Liver (tissue), 8 donors: ENCODE measurements at regions not wholly inside any gene's neighbourhood (a gene's known extent, or its start where the extent isn't known, plus 50 kb on each side); places are given as distances from the start of the nearest gene placed in this dataset.

ENCODE experiments used
- DNase-seq: peaks from one replicate; pipeline ENCODE4 v3.0.0-alpha.2; 2017; ENCODE audit warnings: low spot score
- H3K27ac ChIP-seq, 2 donors: one replicate each; pipeline ENCODE4 v1.7.0; 2013; ENCODE audit warnings: inconsistent platforms in 2 of 2, low read length in 2 of 2, control low read depth in 1 of 2, low read depth in 1 of 2, mild to moderate bottlenecking in 1 of 2
- H3K27me3 ChIP-seq, 4 donors: one replicate each; pipeline versions ENCODE4 v1.6.1 to v1.7.0; 2013; ENCODE audit warnings: low read length in 3 of 4, inconsistent platforms in 1 of 4, mild to moderate bottlenecking in 1 of 4, moderate library complexity in 1 of 4; ENCODE audit not compliant: control insufficient read depth in 4 of 4, insufficient read depth in 4 of 4
- H3K36me3 ChIP-seq, 4 donors: one replicate each; pipeline versions ENCODE4 v1.6.1 to v1.7.0; 2013; ENCODE audit warnings: low read length in 3 of 4, mild to moderate bottlenecking in 3 of 4, low read depth in 1 of 4, moderate library complexity in 1 of 4; ENCODE audit not compliant: control insufficient read depth in 4 of 4, insufficient read depth in 3 of 4
- H3K4me1 ChIP-seq, 4 donors: one replicate each; pipeline versions ENCODE4 v1.6.1 to v1.7.0; 2013; ENCODE audit warnings: low read length in 3 of 4, mild to moderate bottlenecking in 3 of 4, moderate library complexity in 1 of 4; ENCODE audit not compliant: control insufficient read depth in 4 of 4, insufficient read depth in 4 of 4
- H3K4me3 ChIP-seq, 3 donors: one replicate each; pipeline versions ENCODE4 v1.6.1 to v1.7.0; 2013; ENCODE audit warnings: low read length in 3 of 3, control low read depth in 1 of 3, low read depth in 1 of 3, mild to moderate bottlenecking in 1 of 3
- H3K9ac ChIP-seq, 2 donors: one replicate each; pipeline ENCODE4 v1.7.0; 2013; ENCODE audit warnings: low read length in 2 of 2, mild to moderate bottlenecking in 2 of 2, moderate library complexity in 2 of 2, control low read depth in 1 of 2, low read depth in 1 of 2
- H3K9me3 ChIP-seq, 4 donors: one replicate each; pipeline versions ENCODE4 v1.6.1 to v1.7.0; 2013; ENCODE audit warnings: low read length in 3 of 4; ENCODE audit not compliant: control insufficient read depth in 4 of 4
- ATF3 ChIP-seq: IDR thresholded peaks from 2 replicates; pipeline ENCODE4 v1.6.1; 2016; ENCODE audit warnings: antibody characterized with exemption
- CTCF ChIP-seq: fragments of 150-350 bp; IDR thresholded peaks from 2 replicates; pipeline ENCODE4 v1.5.1; 2017; ENCODE audit warnings: improper control_type of control experiment, low read depth, low read length; ENCODE audit not compliant: missing input control
- EGR1 ChIP-seq, 2 donors: IDR thresholded peaks; 2 replicates each; pipeline ENCODE4 v1.6.1; 2016 to 2018; ENCODE audit warnings: antibody characterized with exemption in 2 of 2, low read depth in 2 of 2
- FOXA1 ChIP-seq: IDR thresholded peaks from 2 replicates; pipeline ENCODE4 v1.6.1; 2016; ENCODE audit warnings: antibody characterized with exemption
- FOXA2 ChIP-seq: IDR thresholded peaks from 2 replicates; pipeline ENCODE4 v1.6.1; 2016; ENCODE audit warnings: antibody characterized with exemption
- GABPA ChIP-seq, 2 donors: IDR thresholded peaks in 1 of 2; conservative IDR thresholded peaks in 1 of 2; 2 replicates each; pipeline ENCODE4 v1.6.1; 2016; ENCODE audit warnings: antibody characterized with exemption in 2 of 2, mild to moderate bottlenecking in 1 of 2, moderate library complexity in 1 of 2
- HNF4A ChIP-seq, 2 donors: conservative IDR thresholded peaks; 2 replicates each; pipeline ENCODE4 v1.6.1; 2016; ENCODE audit warnings: antibody characterized with exemption in 2 of 2, mild to moderate bottlenecking in 2 of 2
- HNF4G ChIP-seq: IDR thresholded peaks from 2 replicates; pipeline ENCODE4 v1.6.1; 2016; ENCODE audit warnings: antibody characterized with exemption
- JUND ChIP-seq, 2 donors: IDR thresholded peaks; 2 replicates each; pipeline ENCODE4 v1.6.1; 2016; ENCODE audit warnings: antibody characterized with exemption in 2 of 2
- MAX ChIP-seq: IDR thresholded peaks from 2 replicates; pipeline ENCODE4 v1.6.1; 2016; ENCODE audit warnings: antibody characterized with exemption
- NR2F2 ChIP-seq: IDR thresholded peaks from 2 replicates; pipeline ENCODE4 v1.6.1; 2016; ENCODE audit warnings: antibody characterized with exemption
- RAD21 ChIP-seq, 2 donors: IDR thresholded peaks; 2 replicates each; pipeline ENCODE4 v1.6.1; 2016; ENCODE audit warnings: antibody characterized with exemption in 2 of 2, mild to moderate bottlenecking in 2 of 2
- REST ChIP-seq: IDR thresholded peaks from 2 replicates; pipeline ENCODE4 v1.6.1; 2016; ENCODE audit warnings: antibody characterized with exemption, mild to moderate bottlenecking
- RXRA ChIP-seq, 2 donors: IDR thresholded peaks; 2 replicates each; pipeline ENCODE4 v1.6.1; 2017 to 2018; ENCODE audit warnings: antibody characterized with exemption in 2 of 2, mild to moderate bottlenecking in 1 of 2
- SP1 ChIP-seq: IDR thresholded peaks from 2 replicates; pipeline ENCODE4 v1.6.1; 2018; ENCODE audit warnings: antibody characterized with exemption, mild to moderate bottlenecking
- TAF1 ChIP-seq: conservative IDR thresholded peaks from 2 replicates; pipeline ENCODE4 v1.6.1; 2016; ENCODE audit warnings: antibody characterized with exemption, mild to moderate bottlenecking
- YY1 ChIP-seq: IDR thresholded peaks from 2 replicates; pipeline ENCODE4 v1.6.1; 2016; ENCODE audit warnings: antibody characterized with exemption, mild to moderate bottlenecking
- ZBTB33 ChIP-seq: IDR thresholded peaks from 2 replicates; pipeline ENCODE4 v1.6.1; 2016; ENCODE audit warnings: antibody characterized with exemption
- WGBS: extraction: QIAGEN DNeasy Blood & Tissue Kit; methylation state at CpG from one replicate; pipeline ENCODE4 v1.1.7; 2013; 5-methylcytosine and 5-hydroxymethylcytosine counted together
- donor health status: healthy.
- donor health status: healthy.
- donor health status: healthy.
- donor health status: healthy.
- donor health status: healthy.

- Histone ChIP-seq H3K9me3 (no peaks in the 10 kb centered on the region), H3K27ac (no peak overlapping the region), H3K36me3 (no peaks in the 10 kb centered on the region), H3K9ac (no peak overlapping the region), H3K4me1 (no peaks in the 10 kb centered on the region), H3K27me3 (no peaks in the 10 kb centered on the region), H3K4me3 (no peak overlapping the region)
- DNase-seq = no peak
- WGBS = 51% methylated on average over 4 of the region's 4 CpGs
- TF ChIP-seq FOXA2 = no peak
- no peak for TF ChIP-seq HNF4A (conservative IDR thresholded peaks at IDR 0.05)
- TF ChIP-seq RAD21 (IDR thresholded peaks at IDR 0.05) = no peak
- no peak for TF ChIP-seq HNF4G
- TF ChIP-seq REST = no peak
- TF ChIP-seq EGR1 (IDR thresholded peaks at IDR 0.05; ENCODE audit: low read depth in 2 of 2) = no peak
- no peak for TF ChIP-seq JUND (IDR thresholded peaks at IDR 0.05)
- TF ChIP-seq TAF1 = no peak
- TF ChIP-seq NR2F2 = no peak
- TF ChIP-seq MAX = no peak
- TF ChIP-seq ZBTB33 = no peak
- TF ChIP-seq GABPA (IDR thresholded peaks at IDR 0.05 in 1 of 2, conservative IDR thresholded peaks at IDR 0.05 in 1 of 2) = no peak
- TF ChIP-seq ATF3 = no peak
- no peak for TF ChIP-seq YY1
- TF ChIP-seq SP1 = no peak
- TF ChIP-seq RXRA (IDR thresholded peaks at IDR 0.05) = no peak
- no peak for TF ChIP-seq FOXA1
- no peak for TF ChIP-seq CTCF
Measured at GRCh38 chr11:113534625-113535024, 59.4 kb upstream of the DRD2 start.

GRCh38 chr11:113533425-113533698, 58.2 kb upstream of the DRD2 start:
- no peaks in the 10 kb centered on the region for H3K36me3 ChIP-seq
- H3K4me1 ChIP-seq = no peaks in the 10 kb centered on the region
- WGBS = 67% methylated on average over 4 of the region's 4 CpGs
- no peak overlapping the region for H3K4me3 ChIP-seq
- H3K27ac ChIP-seq = no peak overlapping the region
- H3K27me3 ChIP-seq = no peaks in the 10 kb centered on the region
- TF ChIP-seq GABPA (IDR thresholded peaks at IDR 0.05 in 1 of 2, conservative IDR thresholded peaks at IDR 0.05 in 1 of 2) = no peak
- TF ChIP-seq NR2F2 = no peak
- TF ChIP-seq EGR1 (IDR thresholded peaks at IDR 0.05; ENCODE audit: low read depth in 2 of 2) = no peak
- no peak for TF ChIP-seq ATF3
- TF ChIP-seq YY1 = no peak
- TF ChIP-seq ZBTB33 = no peak
- no peak for TF ChIP-seq RXRA (IDR thresholded peaks at IDR 0.05)
- no peak for TF ChIP-seq FOXA2
- no peaks in the 10 kb centered on the region for H3K9me3 ChIP-seq
- DNase-seq = no peak
- H3K9ac ChIP-seq = no peak overlapping the region
